HUDEP-2 (cell line): ENCODE measurements at regions not wholly inside any gene's neighbourhood (a gene's known extent, or its start where the extent isn't known, plus 50 kb on each side); places are given as distances from the start of the nearest gene placed in this dataset.

Source experiments
- DNase-seq, 76 experiments: peaks; one replicate each; lab custom pipeline; 2025; ENCODE audit not compliant: unreplicated experiment in 76 of 76; lab: John Stamatoyannopoulos, UW

DNA sequence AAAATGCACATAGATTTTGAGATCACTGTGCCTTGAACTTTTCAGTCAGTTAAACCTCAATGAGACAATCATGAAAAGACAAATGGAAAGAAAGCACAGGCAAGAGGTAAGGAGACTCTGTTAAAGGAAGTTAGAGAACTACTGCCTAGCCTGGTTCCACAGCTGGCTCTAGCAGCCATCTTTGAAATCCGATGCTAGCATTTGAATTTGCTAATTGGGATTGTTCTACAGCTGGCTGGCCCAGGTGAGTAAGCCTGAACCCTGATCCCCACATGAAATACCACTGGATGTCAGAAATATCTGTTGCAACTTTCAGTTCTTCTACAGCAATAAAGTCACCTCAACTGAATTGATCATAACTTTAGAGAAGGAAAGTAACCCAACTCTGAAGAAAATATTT lies 315.2 kb upstream of the CHAC2 start:
- no peak for DNase-seq

DNA sequence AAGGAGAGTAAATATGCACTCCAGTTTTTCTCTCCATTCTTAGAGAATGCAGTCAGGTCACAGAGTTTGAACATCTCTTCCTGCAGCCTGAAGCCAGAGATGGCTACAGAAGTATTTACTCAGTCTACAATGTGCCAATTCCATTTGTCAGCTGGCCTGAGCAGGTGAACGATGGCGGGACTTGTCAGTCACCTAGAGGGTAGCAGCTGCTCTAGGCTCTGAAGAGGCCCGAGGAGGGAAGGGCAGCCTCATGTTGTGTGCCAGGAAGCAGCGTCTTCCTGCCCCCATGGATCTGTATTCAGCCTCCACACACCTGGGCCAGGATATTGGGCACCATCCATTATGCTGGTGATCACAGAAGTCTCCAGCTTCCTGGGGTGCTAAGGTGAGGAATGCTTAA lies 316.7 kb upstream of the CHAC2 start:
- DNase-seq, result no peak

- DNase-seq, result no peak
Observed at GRCh38 chr2:53448591-53448990, 319.0 kb upstream of the CHAC2 start.

GRCh38 chr2:53448086-53448485 lies 319.5 kb upstream of the CHAC2 start:
- DNase-seq, result no peak

DNA sequence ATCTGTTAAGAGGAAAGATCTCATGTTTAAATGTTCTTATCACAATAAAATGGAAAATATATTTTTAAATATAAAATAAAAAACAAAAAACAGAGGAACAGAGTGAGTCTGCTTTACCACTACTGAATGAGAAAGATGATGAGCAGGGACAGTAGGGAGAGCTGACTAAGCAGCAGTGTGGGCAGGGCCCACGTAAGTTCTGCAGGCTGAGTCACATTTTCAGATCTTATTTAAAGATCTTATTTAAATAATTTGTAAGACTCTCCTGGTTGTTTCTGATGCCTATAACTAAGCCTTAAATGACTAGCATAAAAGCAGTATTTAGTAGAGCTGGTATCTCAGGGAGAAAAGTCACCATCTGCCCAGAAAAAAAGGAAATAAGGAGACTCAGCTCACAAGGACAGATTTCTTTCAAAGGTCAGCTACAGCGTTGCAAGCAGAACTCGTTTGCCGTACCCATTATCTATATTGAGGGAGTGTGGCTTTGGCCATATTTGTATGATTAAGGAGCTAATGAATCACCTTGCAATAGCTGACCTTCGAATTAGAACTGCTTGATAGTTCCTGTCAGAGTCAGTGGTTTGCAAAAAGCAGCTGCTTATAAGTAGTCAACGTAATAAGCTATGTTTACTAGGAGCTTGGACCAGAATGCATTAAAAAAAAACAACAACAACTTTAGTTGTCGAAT lies 322.1 kb upstream of the CHAC2 start:
- no peak for DNase-seq

DNA sequence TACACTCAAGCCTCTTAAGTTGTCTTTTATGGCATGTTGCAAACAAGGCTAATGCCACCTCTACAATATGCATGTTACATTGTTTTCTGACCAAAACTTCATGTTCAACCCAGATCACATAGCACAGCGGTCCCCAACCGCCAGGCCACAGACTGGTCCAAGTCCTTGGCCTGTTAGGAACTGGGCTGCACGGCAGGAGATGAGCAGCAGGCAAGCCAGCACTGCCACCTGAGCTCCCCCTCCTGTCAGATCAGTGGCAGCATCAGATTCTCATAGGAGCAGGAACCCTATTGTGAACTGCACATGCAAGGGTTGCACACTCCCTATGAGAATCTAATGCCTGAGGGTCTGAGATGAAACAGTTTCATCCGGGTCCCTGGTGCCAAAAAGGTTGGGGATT lies 324.8 kb upstream of the CHAC2 start:
- DNase-seq, result peak in 1 of 76 experiments; percentile 4

DNA sequence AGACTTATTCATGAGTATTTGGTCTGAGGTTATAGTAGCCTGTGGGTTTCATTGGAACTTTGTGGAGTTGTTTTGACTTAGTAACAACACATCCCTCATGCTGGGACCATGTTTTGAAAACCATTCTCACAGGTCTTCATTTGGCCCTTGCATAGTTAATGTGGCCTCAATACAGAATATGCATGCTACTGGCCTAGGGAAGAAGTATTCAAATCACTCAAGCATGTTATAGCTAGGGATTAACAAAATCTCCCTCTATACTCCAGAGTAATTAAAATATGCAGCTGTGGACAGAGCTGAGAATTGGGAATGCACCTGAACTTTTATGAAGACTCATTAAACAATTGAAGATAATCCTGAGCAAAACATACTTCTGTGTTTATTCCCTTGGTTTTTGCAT lies 325.5 kb upstream of the CHAC2 start:
- no peak for DNase-seq

GRCh38 chr2:53438692-53439091 lies 328.9 kb upstream of the CHAC2 start:
- no peak for DNase-seq

DNA sequence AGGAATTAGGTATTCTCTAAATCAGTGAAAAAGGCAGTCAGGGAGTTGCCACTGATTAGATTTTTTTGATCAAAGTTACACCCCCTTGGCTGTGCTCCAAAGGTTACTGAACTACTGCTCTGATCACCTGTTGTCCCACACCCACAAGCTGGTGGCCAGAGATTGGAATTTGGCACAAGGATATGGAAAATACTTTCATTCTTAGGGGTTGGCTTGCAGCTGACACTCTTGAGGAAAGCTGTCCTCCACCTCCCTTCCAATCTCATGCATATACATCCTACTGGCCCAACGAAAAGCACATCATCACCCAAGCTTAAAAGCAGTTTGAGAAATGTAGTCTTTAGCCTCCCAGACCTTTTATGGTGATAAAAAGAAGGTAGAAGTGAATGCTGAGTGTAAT lies 329.5 kb upstream of the CHAC2 start:
- DNase-seq, result peak in 1 of 76 experiments; percentile 1

DNA sequence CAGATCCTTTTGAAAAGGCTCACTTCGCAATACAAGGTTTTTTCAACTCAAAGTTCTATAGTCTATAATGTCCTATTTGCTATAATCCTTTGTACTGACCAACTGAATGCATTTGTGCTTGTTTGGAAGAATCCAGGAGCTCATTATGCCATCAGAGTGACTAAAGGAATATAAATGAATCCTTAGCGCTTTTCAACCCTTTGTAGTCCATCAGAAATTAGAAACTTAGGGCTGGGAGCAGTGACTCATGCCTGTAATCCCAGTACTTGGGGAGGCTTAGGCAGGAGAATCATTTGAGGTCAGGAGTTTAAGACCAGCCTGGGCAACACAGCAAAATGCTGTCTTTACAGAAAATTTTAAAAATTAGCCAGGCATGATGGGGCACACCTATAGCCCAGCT lies 330.2 kb upstream of the CHAC2 start:
- DNase-seq, result no peak

DNA sequence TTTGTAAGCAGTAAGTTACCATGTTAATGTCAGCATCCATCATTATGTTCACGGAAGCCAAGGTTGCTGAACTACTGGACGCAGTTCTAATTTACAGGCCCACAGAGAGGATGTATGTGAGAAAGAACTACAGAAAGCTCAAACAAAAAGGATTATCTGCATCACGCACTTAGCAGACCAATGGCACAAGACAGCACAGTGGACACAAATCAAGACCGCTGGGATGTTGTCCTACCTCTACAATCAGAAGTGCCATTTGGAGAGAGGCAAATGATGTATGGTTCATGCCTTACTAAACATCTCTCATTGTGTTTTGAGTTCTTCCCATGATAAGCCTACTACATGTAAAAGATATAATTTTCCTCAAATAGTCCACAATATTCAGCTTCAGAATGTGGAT lies 330.7 kb upstream of the CHAC2 start:
- DNase-seq, result no peak

DNA sequence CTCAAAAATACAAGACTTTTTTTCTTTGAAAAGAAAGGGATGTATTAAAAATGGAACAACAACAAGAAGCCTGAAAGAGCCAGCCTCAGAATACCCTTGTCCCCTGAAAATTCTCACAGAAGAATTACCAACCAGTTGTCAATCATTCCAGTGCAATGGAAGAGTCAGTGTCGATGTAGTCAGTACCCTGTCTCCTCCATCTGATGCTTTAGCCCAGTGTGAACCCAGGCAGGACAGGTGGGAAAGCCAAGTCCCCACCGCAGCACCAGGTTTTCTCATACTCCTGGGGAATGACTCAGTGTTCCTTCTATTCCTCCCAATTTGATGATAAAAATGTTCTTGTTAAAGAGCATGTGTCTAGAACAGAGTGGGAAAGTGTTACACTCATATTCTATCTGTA lies 332.0 kb upstream of the CHAC2 start:
- DNase-seq, result no peak

- no peak for DNase-seq
Observed at GRCh38 chr2:53434466-53434865, 333.1 kb upstream of the CHAC2 start.

DNA sequence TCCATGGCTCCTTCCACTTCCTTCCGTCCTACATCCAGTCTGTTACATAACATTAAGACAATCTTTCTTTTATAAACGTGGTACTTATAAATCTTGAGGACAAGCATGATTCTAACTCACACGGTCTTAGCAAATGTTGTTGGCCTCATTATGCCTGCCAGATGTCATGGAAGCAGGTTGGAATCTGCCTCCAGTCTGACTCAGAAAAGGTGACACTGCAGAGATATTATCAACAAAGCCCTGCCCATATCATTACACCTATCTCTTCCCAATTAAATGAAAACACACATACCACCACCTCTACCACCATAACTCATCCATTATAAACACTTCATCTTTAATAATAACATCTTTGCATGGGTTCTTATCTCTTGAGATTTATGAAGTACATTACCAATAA lies 334.7 kb upstream of the CHAC2 start:
- no peak for DNase-seq

DNA sequence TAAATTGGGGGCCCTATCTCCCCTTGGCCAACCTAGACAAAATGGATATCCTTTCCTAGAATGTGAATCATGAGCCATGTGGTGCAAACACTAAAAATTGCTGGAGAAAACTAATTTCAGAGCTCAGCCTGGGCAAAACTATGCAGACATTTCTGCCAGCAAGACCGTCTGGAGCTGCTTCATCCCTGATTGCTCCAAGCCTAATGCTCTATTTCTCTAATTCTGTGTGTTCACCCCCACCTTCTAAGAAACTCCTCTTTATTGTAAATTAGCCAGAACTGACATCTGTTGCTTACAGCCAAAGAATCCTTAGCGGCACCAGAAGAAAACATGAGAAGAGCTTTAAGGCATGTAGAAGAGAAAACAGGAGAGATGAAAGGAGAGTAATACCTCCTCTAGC lies 337.7 kb upstream of the CHAC2 start:
- no peak for DNase-seq

DNA sequence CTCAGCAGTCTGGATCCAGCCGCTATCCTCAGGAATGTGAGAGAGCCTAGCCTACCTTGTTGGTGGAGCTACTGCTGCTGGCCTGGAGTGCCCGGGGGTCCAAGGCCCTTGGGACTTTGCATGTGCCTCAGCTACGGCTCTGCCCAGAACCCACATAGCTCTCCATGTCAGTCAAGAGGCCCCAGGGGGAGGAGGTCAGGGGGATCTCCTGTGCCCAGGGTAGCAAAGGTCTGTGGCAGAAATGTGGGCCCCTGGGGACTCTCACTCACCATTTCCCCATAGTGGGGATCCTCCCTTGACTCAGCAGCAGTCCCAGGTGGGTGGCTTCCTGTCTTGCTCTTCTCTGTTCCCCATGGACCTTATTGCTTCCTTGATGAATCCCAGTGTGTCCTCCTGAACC lies 342.7 kb upstream of the CHAC2 start:
- DNase-seq, result no peak

DNA sequence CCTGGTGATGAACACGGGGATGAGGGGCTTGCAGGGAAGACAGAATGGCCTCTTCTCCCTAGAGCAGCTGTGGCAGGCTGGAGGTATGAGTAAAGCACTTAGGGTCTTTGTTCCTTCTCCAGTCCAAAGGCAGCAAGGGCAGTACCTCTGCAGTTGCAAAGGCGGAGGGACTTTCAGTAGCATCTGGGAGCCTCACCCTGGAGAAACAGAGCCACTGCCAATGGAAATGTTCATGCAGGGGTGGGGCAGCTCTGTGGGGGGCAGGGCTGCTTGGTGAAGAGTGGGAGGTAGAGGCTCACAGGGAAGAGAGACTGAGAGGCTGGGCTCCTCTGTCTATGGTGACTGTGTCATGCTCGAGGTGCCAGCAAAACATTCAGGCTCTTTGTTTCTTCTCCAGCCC lies 344.1 kb upstream of the CHAC2 start:
- no peak for DNase-seq

DNA sequence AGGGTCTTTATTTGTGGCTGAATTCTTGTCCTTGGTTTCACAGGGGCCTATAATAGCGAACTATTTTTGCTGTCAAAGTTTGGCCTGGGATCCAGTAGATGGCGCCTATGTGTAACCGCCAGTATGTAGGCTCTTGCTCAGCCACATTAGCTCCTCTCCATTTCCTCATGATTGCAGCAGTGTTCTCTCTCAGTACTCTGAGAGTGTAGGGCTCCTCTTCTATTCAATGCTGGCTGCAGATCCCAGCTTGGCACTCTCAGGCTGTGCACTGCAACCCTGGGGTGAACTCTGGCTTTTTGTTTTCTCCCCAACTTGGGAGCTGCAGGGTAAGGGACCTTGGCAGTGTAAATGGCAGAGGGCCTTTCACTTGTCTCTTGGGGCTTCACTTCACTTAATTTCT lies 344.6 kb upstream of the CHAC2 start:
- DNase-seq, result peak in 12 of 76 experiments; percentile 2 to 41 (median 16)

DNA sequence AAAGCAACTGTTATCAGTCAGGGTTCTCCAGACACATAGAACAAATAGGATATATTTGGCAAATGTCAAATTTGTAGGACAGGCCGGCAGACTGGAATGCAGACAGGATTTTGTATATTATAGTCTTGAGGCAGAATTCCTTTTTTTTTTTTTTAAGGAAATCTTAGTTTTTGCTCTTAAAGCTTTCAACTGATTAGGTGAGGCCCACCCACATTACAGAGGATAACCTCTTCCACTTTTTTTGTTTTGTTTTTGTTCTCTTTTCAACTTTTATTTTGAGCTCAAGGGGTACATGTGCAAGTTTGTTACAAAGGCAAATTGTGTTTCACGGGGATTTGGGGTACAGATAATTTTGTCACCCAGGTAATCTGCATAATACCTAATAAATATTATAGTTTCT lies 350.2 kb upstream of the CHAC2 start:
- no peak for DNase-seq

GRCh38 chr2:53407363-53408080 lies 360.1 kb upstream of the CHAC2 start:
- DNase-seq, result no peak

- DNase-seq, result peak in 4 of 76 experiments; percentile 3 to 13 (median 6)
Observed at GRCh38 chr2:53403792-53404413, 363.7 kb upstream of the CHAC2 start.

DNA sequence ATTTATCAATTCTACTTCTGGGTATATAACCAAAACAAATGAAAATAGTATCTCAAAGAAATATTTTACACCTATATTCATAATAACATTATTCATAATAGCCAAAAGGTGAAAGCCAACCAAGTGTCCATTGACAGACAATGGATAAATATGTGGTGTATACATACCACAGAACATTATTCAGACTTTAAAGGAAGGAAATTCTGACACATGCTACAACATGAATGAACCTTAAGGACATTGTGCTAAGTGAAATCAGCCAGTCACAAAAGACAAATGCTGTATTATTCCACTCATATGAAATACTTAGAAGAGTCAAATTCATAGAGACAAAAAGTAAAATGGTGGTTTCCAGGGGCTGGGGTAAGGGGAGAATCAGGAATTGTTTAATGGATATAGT lies 370.5 kb upstream of the CHAC2 start:
- DNase-seq, result no peak
